Fibroblast of pulmonary artery (primary cell): ENCODE measurements at regions not wholly inside any gene's neighbourhood (a gene's known extent, or its start where the extent isn't known, plus 50 kb on each side); places are given as distances from the start of the nearest gene placed in this dataset.

Experiments used
- DNase-seq: peaks from one replicate; pipeline ENCODE4 v3.0.0-alpha.2; 2010; ENCODE audit warnings: low read depth
- H3K4me3 ChIP-seq: replicated peaks from 2 replicates; pipeline ENCODE4 v1.5.1; 2011; ENCODE audit warnings: low read depth, mild to moderate bottlenecking, control low read depth, low read length, moderate library complexity
- TF ChIP-seq, protein P1 (sequence below): IDR thresholded peaks from 2 replicates; pipeline ENCODE4 v1.5.1; 2011; ENCODE audit warnings: mild to moderate bottlenecking, control low read depth, low read length, inconsistent platforms; ENCODE audit errors: missing control alignments

DNA sequence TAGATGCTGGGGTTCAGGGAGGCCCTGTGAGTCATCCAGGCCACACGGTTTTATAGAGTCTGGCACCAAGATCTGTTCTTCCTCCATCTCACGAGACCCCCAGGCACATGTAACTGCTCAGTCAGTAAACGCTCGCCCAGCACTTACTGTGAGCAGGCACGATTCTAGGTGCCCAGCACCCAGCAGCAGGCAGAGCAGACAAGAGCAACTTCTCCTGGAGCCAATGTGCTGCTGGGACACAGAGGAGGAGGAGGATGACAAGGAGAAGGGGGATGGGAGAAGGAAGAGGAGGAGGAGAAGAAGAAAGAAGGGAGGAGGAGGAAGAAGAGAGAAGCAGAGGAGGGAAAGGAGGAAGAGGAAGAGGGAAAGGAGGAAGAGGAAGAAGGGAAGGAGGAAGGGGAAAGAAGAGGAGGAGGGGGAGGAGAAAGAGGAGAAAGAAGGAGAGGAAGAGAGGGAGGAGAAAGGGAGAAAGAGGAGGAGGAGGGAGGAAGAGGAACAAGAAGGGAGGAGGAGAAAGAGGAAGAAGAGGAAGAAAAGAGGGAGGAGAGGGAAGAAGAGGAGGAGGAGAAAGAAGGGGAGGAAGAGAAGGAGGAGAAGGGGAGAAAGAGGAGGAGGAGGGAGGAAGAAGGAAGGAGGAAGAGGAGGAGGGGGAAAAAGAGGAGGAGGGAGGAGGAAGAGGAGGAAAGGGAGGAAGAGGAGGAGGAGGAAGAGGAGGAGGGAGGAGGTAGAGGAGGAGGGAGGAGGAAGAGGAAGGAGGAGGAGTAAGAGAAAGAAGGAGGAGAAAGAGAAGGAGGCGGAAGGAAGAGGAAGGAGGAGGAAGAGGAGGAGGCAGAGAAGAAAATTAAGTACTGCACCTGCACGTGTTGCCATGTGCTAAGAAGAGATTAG, 77.6 kb upstream of the RTL6 start:
- no peak overlapping the region for H3K4me3 ChIP-seq
- TF ChIP-seq, protein P1, sequence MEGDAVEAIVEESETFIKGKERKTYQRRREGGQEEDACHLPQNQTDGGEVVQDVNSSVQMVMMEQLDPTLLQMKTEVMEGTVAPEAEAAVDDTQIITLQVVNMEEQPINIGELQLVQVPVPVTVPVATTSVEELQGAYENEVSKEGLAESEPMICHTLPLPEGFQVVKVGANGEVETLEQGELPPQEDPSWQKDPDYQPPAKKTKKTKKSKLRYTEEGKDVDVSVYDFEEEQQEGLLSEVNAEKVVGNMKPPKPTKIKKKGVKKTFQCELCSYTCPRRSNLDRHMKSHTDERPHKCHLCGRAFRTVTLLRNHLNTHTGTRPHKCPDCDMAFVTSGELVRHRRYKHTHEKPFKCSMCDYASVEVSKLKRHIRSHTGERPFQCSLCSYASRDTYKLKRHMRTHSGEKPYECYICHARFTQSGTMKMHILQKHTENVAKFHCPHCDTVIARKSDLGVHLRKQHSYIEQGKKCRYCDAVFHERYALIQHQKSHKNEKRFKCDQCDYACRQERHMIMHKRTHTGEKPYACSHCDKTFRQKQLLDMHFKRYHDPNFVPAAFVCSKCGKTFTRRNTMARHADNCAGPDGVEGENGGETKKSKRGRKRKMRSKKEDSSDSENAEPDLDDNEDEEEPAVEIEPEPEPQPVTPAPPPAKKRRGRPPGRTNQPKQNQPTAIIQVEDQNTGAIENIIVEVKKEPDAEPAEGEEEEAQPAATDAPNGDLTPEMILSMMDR: no peak

DNA sequence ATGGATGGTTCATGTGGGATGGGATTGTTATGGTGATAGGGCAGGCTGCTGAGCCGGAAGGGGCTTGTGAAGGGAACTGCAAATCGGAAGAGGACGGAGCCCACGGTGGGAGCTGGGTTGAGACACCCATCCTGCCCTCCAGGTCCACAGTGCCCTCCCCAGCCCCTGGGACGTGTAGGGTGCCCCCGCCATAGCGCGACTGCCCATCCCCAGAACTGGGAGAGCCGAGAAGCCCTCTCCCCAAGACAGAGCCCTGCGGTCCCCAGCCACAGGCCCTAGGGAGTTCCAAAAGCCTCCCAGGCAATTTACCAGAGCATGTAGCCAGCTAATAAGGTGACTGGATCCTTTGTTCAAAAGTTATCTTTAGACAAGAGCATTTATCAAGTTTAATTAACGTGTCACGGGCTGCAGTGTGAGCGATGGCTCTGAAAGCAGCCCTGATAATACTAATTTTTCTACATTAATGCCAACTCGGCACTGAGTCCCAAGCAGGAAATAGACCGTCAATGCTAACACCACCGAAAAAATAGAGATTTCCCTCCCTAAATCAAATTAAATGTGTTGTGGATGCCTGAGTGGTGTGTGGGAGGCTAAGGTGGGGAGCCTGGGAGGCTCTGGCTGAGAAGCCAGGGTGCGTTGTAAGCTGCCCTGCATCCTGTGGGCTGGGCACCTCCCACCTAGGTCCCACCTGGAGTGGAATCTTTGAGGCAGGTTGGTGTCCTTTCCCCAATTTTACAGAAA, 76.8 kb upstream of the RTL6 start:
- TF ChIP-seq, protein P1: no peak
- no peak overlapping the region for H3K4me3 ChIP-seq
- DNase-seq: no peak

More for the DNA sequence above, 77.6 kb upstream of the RTL6 start:
- no peak for DNase-seq

DNA sequence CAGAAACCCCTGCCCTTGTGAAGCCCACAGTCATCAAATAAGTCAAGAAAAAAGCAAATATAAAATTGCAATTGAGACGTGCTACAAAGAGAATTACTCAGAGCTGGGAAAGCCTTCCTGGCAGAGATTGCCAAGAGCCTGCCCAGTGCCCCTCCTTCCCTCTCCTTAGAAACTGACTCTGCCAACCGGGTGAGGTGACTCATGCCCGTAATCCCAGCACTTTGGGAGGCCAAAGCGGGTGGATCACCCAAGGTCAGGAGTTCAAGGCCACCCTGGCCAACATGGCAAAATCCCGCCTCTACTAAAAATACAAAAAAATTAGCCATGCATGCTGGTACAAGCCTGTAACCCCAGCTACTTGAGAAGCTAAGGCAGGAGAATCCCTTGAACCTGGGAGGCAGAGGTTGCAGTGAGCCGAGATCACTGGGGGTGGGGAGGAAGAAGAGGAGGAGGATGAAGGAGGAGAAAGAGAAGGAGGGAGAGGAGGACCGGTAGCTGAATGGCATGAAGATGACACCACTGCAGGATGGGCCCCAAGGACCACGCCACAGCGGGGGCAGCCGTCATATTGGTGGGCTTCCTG, 76.1 kb upstream of the RTL6 start:
- peak; percentile 76 for DNase-seq
- H3K4me3 ChIP-seq: no peak overlapping the region
- TF ChIP-seq, protein P1: no peak

DNA sequence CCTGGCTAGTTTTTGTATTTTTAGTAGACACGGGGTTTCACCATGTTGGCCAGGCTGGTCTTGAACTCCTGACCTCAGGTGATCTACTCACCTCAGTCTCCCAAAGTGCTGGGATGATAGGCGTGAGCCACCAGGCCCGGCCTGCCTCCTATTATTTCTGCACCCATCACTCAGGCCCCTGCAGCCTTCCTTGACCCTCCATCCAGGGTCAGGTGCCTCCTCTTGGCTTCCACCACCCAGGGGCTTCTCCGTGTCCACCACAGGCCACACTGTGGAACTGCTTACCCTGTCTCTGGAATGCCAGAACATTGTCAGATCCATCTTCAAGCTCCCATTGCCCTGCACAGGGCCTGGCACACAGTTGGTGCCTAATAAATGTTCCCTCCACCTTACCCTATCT, 75.4 kb upstream of the RTL6 start:
- DNase-seq: no peak
- no peak overlapping the region for H3K4me3 ChIP-seq
- TF ChIP-seq, protein P1: no peak

DNA sequence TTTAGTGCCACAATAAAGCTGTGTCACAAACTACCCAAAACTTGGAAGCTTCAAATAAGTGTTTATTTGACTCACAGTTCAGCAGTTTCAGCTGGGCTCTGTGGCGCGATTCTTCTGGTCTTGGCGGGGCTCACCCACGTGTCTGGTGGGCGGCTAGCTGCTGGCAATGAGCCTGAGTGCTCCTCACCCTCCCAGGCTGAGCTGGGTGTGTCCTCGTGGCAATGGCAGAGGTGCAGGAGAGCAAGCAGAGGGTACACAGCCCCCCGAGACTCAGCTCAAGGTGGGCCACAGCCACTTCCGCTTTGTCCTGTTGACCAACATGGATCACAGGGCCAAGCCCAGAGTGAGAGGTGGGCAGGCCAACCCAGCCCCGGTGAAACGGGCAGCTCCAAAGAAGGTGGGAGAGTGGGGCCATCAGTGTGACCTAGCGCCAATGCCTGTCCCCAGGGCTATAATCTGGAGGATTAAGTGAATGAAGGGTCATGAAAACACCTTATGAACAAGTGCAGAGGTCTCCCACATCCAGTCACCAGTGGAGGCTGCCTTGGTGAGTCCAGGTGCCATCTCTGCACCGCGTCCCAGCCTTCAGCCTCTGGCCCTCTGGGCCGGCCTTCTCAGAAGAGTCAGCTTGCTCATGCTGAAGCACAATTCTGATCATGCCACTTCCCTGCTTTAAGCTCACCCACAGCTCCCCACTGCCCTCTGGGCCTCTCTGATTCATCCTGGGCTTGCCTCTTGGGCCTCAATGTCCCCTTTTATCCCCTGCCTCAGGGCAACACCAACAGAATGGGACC, 74.6 kb upstream of the RTL6 start:
- H3K4me3 ChIP-seq: no peak overlapping the region
- no peak for DNase-seq
- TF ChIP-seq, protein P1: no peak
